Lower leg skin (tissue), 3 donors: ENCODE measurements at regions not wholly inside any gene's neighbourhood (a gene's known extent, or its start where the extent isn't known, plus 50 kb on each side); places are given as distances from the start of the nearest gene placed in this dataset.

Source experiments
- CTCF ChIP-seq, 3 donors: fragments of 450-650 bp; IDR thresholded peaks; one replicate each; pipeline ENCODE4 v1.5.1; 2016; ENCODE audit warnings: antibody characterized with exemption in 3 of 3, mild to moderate bottlenecking in 3 of 3, moderate library complexity in 2 of 3
- POLR2A ChIP-seq, 2 donors: fragments of 450-650 bp; IDR thresholded peaks; one replicate each; pipeline ENCODE4 v1.6.1; 2016 to 2017; ENCODE audit warnings: antibody characterized with exemption in 2 of 2, mild to moderate bottlenecking in 1 of 2, moderate library complexity in 1 of 2

DNA sequence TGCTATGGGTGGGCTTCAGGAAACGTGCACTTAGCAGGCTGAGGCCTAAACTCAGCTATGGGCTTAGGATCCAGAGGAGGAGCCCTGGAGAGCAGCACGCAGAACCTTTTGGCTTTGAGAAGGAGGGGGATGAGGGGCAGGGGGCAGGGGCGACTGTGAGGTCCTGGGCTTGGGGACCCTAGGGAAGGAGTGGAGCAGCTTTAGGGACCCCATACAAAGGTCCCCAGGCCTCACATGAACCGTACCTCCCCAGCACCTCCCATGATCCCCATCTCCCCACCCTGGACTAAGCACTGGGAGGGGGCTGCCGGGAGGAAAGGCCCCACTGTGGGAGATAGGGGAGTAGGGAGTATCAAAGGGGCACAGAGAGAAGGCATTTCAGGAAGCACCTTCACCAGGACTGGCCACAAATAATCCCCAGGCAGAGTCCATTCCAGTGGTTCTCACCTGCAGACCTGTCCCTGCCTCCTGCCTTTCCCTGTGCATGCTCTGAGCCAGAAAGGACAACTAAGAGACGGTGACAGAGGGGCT is 62.0 kb upstream of the KLF13 start:
- TF ChIP-seq CTCF (IDR thresholded peaks at IDR 0.05) (no peak), POLR2A (IDR thresholded peaks at IDR 0.05) (no peak)
